Breast epithelium (tissue), 4 donors: ENCODE measurements at regions not wholly inside any gene's neighbourhood (a gene's known extent, or its start where the extent isn't known, plus 50 kb on each side); places are given as distances from the start of the nearest gene placed in this dataset.

Source experiments
- DNase-seq, 2 donors: peaks; one replicate each; pipeline ENCODE4 v3.0.0-alpha.2; 2019; ENCODE audit warnings: low spot score in 2 of 2
- H3K27ac ChIP-seq, 2 donors: fragments of 200-600 bp; sonication (generic) in 1 of 2; one replicate each; pipeline ENCODE4 v1.5.1; 2016 to 2019; ENCODE audit warnings: mild to moderate bottlenecking in 1 of 2
- H3K27me3 ChIP-seq, 2 donors: fragments of 200-600 bp; sonication (generic) in 1 of 2; one replicate each; pipeline versions ENCODE4 v1.5.1 to v1.6.0; 2017 to 2019; ENCODE audit warnings: control low read depth in 1 of 2, mild to moderate bottlenecking in 1 of 2
- H3K36me3 ChIP-seq: fragments of 200-600 bp; one replicate; pipeline ENCODE4 v1.5.1; 2019
- H3K4me1 ChIP-seq, 2 donors: fragments of 200-600 bp; sonication (generic); one replicate each; pipeline ENCODE4 v1.5.1; 2016 to 2019; ENCODE audit warnings: control low read depth in 1 of 2
- H3K4me3 ChIP-seq, 3 donors: fragments of 200-600 bp; sonication (generic); 1 replicate in 2 of 3; 2 replicates in 1 of 3; pipeline ENCODE4 v1.5.1; 2016 to 2019; ENCODE audit warnings: mild to moderate bottlenecking in 3 of 3, moderate library complexity in 2 of 3
- H3K9me3 ChIP-seq, 2 donors: fragments of 200-600 bp; sonication (generic) in 1 of 2; one replicate each; pipeline ENCODE4 v1.5.1; 2016 to 2019; ENCODE audit warnings: control low read depth in 1 of 2
- POLR2A ChIP-seq: fragments of 450-650 bp; IDR thresholded peaks from one replicate; pipeline ENCODE4 v1.6.1; 2016; ENCODE audit warnings: antibody characterized with exemption, mild to moderate bottlenecking, moderate library complexity
- POLR2AphosphoS5 ChIP-seq, 3 donors: sonication (generic); formaldehyde crosslinking; IDR thresholded peaks; one replicate each; pipeline ENCODE4 v1.6.1; 2017; ENCODE audit warnings: antibody characterized with exemption in 3 of 3
- intact Hi-C: fragments of 100-400 bp; cut with DNase I; formaldehyde crosslinking; loops from one replicate; pipeline ENCODE4 v1.15.1; 2023; ENCODE audit warnings: low total_unique reads
- TF ChIP-seq, protein P1 (sequence below), 3 donors: fragments of 450-650 bp; IDR thresholded peaks; one replicate each; pipeline ENCODE4 v1.5.1; 2016 to 2017; ENCODE audit warnings: antibody characterized with exemption in 3 of 3, mild to moderate bottlenecking in 3 of 3, moderate library complexity in 3 of 3

- H3K4me3 ChIP-seq: no peak overlapping the region
- DNase-seq: no peak
- H3K9me3 ChIP-seq: no peaks in the 10 kb centered on the region
- no peak overlapping the region for H3K27ac ChIP-seq
- H3K36me3 ChIP-seq: no peaks in the 10 kb centered on the region
- H3K4me1 ChIP-seq: no peaks in the 10 kb centered on the region
- intact Hi-C loops: no loop called here
- H3K27me3 ChIP-seq: no peaks in the 10 kb centered on the region
- TF ChIP-seq POLR2A (no peak), POLR2AphosphoS5 (IDR thresholded peaks at IDR 0.05) (no peak)
- TF ChIP-seq, protein P1, sequence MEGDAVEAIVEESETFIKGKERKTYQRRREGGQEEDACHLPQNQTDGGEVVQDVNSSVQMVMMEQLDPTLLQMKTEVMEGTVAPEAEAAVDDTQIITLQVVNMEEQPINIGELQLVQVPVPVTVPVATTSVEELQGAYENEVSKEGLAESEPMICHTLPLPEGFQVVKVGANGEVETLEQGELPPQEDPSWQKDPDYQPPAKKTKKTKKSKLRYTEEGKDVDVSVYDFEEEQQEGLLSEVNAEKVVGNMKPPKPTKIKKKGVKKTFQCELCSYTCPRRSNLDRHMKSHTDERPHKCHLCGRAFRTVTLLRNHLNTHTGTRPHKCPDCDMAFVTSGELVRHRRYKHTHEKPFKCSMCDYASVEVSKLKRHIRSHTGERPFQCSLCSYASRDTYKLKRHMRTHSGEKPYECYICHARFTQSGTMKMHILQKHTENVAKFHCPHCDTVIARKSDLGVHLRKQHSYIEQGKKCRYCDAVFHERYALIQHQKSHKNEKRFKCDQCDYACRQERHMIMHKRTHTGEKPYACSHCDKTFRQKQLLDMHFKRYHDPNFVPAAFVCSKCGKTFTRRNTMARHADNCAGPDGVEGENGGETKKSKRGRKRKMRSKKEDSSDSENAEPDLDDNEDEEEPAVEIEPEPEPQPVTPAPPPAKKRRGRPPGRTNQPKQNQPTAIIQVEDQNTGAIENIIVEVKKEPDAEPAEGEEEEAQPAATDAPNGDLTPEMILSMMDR (IDR thresholded peaks at IDR 0.05): no peak
Measured at GRCh38 chr3:110647586-110647985, 424.0 kb upstream of the NECTIN3 start.

GRCh38 chr3:110650741-110651140 is 420.9 kb upstream of the NECTIN3 start:
- DNase-seq: no peak
- Histone ChIP-seq H3K36me3 (no peaks in the 10 kb centered on the region), H3K4me3 (no peak overlapping the region), H3K27me3 (no peaks in the 10 kb centered on the region), H3K9me3 (no peaks in the 10 kb centered on the region), H3K4me1 (no peaks in the 10 kb centered on the region), H3K27ac (no peak overlapping the region)
- intact Hi-C loops: no loop called here
- TF ChIP-seq, protein P1 (IDR thresholded peaks at IDR 0.05): no peak
- TF ChIP-seq POLR2A (no peak), POLR2AphosphoS5 (IDR thresholded peaks at IDR 0.05) (no peak)

- Histone ChIP-seq H3K36me3 (no peaks in the 10 kb centered on the region), H3K27ac (no peak overlapping the region), H3K27me3 (no peaks in the 10 kb centered on the region), H3K4me3 (no peak overlapping the region), H3K4me1 (no peaks in the 10 kb centered on the region), H3K9me3 (no peaks in the 10 kb centered on the region)
- intact Hi-C loops: no loop called here
- TF ChIP-seq POLR2A: no peak
- no peak for DNase-seq
Measured at GRCh38 chr3:110654843-110655502, 416.6 kb upstream of the NECTIN3 start.

DNA sequence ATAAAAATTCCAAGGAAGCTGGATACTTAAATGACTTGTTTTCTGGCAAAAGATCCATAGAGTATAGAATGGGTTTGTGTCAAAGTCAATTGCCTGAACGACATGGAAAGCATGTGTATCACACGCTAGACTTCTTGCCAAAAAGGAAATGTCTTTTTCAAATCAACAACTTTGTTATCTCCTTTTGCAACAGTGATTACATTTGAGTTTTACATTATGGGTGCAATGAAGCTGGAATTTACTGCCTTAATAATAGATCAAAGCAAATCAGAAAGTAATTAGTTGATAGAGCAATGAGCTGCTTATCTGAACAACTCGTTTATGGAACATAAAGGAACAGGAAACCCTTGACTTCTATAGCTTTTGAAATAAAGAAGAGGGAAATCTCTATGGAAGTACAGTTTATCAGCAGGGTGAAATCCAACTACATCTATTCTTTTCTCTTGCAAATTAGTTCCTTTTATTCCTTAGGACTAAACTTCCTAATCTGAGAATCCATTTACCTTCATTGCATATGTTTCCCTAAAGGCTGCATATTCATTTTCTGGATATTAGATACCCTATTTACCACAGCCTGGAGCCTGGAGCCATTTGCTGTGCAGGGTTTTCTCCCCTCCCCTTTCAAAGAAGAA is 415.1 kb upstream of the NECTIN3 start:
- Histone ChIP-seq H3K36me3 (no peaks in the 10 kb centered on the region), H3K9me3 (no peaks in the 10 kb centered on the region), H3K27ac (no peak overlapping the region), H3K27me3 (no peaks in the 10 kb centered on the region), H3K4me3 (no peak overlapping the region), H3K4me1 (no peaks in the 10 kb centered on the region)
- TF ChIP-seq POLR2A (no peak), POLR2AphosphoS5 (IDR thresholded peaks at IDR 0.05) (no peak)
- TF ChIP-seq, protein P1 (IDR thresholded peaks at IDR 0.05): no peak
- intact Hi-C loops: no loop called here
- no peak for DNase-seq

- Histone ChIP-seq H3K4me3 (no peak overlapping the region), H3K4me1 (no peaks in the 10 kb centered on the region), H3K36me3 (no peaks in the 10 kb centered on the region), H3K27ac (no peak overlapping the region), H3K27me3 (no peaks in the 10 kb centered on the region), H3K9me3 (peaks cover 0 to 10% of the 10 kb centered on the region in 2 donors)
- no peak for DNase-seq
- intact Hi-C loops: no loop called here
- TF ChIP-seq POLR2A (no peak), POLR2AphosphoS5 (IDR thresholded peaks at IDR 0.05) (no peak)
- TF ChIP-seq, protein P1 (IDR thresholded peaks at IDR 0.05): no peak
Measured at GRCh38 chr3:110664148-110664547, 407.5 kb upstream of the NECTIN3 start.
